Left lung (tissue), 4 donors: ENCODE measurements at regions not wholly inside any gene's neighbourhood (a gene's known extent, or its start where the extent isn't known, plus 50 kb on each side); places are given as distances from the start of the nearest gene placed in this dataset.

Experiments used
- ATAC-seq: fragments of 200-7000 bp; cut with Tn5 transposase; one replicate; pipeline ENCODE4 v1.9.1; 2020; ENCODE audit warnings: moderate library complexity
- DNase-seq, 4 donors: peaks; one replicate each; pipeline ENCODE4 v3.0.0-alpha.2; 2013 to 2020
- H3K27ac ChIP-seq, 2 donors: fragments of 200-600 bp; sonication (generic) in 1 of 2; one replicate each; pipeline versions ENCODE4 v1.5.0 to v1.8.0; 2020 to 2021
- H3K27me3 ChIP-seq, 2 donors: fragments of 200-600 bp; sonication (generic) in 1 of 2; one replicate each; pipeline versions ENCODE4 v1.5.0 to v1.8.0; 2020 to 2021
- H3K36me3 ChIP-seq, 2 donors: fragments of 200-600 bp; sonication (generic) in 1 of 2; one replicate each; pipeline versions ENCODE4 v1.5.0 to v1.8.0; 2020 to 2021
- H3K4me1 ChIP-seq, 2 donors: fragments of 200-600 bp; one replicate each; pipeline ENCODE4 v1.8.0; 2021
- H3K4me3 ChIP-seq, 2 donors: fragments of 200-600 bp; sonication (generic) in 1 of 2; one replicate each; pipeline versions ENCODE4 v1.5.0 to v1.8.0; 2020 to 2021; ENCODE audit warnings: mild to moderate bottlenecking in 1 of 2
- H3K9me3 ChIP-seq, 2 donors: fragments of 200-600 bp; sonication (generic) in 1 of 2; one replicate each; pipeline versions ENCODE4 v1.5.0 to v1.8.0; 2020 to 2021
- CTCF ChIP-seq, 2 donors: fragments of 200-600 bp; sonication (generic) in 1 of 2; IDR thresholded peaks; one replicate each; pipeline versions ENCODE4 v1.5.0 to v1.8.0; 2021; ENCODE audit warnings: antibody characterized with exemption in 2 of 2
- intact Hi-C, 2 donors: fragments of 100-400 bp; cut with DNase I; formaldehyde crosslinking; loops; one replicate each; pipeline versions ENCODE4 v1.11.2 to v1.14.2; 2022
- donor health status: DM: no; HTN: yes; CAD: no.
- donor health status: DM: no; HTN: no; CAD: no.

DNA sequence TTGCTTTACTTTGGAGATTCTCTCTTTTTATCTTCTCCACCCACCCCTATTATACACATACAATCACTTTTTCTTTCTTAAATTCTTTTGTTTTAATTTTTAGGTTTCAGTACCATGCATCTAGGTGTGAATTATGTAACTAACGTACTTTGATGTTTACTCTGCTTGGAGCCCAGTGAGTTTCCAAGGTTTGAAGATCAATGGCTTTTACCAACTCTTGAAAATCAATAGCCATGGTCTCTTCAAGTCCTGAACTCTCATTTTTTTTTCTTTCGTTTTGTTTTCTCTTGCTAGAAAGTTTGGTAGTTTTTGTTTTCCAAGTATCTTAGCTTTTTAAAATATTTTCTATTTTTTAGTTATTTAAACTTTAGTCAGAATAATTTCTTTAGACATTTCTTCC, 417.2 kb downstream of the ZBBX start:
- no peaks in the 10 kb centered on the region for H3K4me1 ChIP-seq
- H3K4me3 ChIP-seq = no peak overlapping the region
- no peaks in the 10 kb centered on the region for H3K27me3 ChIP-seq
- ATAC-seq = no peak
- H3K36me3 ChIP-seq = no peaks in the 10 kb centered on the region
- intact Hi-C loops = no loop called here
- no peak for DNase-seq
- no peak for TF ChIP-seq CTCF (IDR thresholded peaks at IDR 0.05)
- no peak overlapping the region for H3K27ac ChIP-seq
- H3K9me3 ChIP-seq = peaks cover 0 to 10% of the 10 kb centered on the region in 2 donors

GRCh38 chr3:166957121-166957520, 423.0 kb downstream of the ZBBX start:
- no peaks in the 10 kb centered on the region for H3K36me3 ChIP-seq
- TF ChIP-seq CTCF (IDR thresholded peaks at IDR 0.05) = no peak
- H3K27me3 ChIP-seq = no peaks in the 10 kb centered on the region
- ATAC-seq (no peak), DNase-seq (no peak)
- no peaks in the 10 kb centered on the region for H3K4me1 ChIP-seq
- peaks cover 0 to 11% of the 10 kb centered on the region in 2 donors for H3K9me3 ChIP-seq
- no peak overlapping the region for H3K27ac ChIP-seq
- no peak overlapping the region for H3K4me3 ChIP-seq
- intact Hi-C loops = no loop called here

DNA sequence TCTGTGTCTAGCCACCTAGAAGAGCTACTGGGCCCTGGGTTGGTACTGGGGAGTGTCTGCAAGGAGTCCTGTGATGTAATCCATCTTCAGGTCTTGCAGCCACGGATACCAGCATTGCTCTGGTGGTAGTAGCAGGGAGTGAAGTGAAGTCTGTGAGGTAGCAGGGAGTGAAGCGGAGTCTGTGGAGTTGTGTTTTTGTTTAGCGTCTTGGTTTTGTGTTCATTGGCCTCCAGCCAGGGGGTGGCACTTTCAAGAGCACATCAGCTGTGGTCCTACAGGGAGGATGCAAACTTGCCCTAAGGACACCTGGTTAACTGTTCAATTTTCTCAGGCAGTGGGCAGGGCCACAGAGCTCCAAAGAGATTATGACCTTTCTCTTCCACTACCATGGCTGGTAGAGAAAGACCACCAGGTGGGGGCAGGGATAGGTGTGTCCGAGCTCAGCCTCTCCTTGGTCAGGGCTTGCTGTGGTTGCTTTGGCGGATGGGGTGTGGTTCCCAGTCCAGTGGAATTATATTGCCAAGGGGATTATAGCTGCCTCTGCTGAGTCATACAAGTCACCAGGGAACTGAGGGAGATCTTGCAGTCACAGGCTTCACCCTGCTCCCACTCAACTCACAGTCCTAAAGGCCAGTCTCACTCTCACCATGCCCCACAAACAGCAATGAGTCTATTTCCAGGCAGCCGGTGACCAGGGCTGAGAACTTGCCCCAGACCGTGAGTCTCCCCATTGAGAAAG, 424.7 kb downstream of the ZBBX start:
- H3K9me3 ChIP-seq = peaks cover 0 to 27% of the 10 kb centered on the region in 2 donors
- no peaks in the 10 kb centered on the region for H3K36me3 ChIP-seq
- H3K4me1 ChIP-seq = no peaks in the 10 kb centered on the region
- intact Hi-C loops = no loop called here
- no peaks in the 10 kb centered on the region for H3K27me3 ChIP-seq
- no peak overlapping the region for H3K27ac ChIP-seq
- H3K4me3 ChIP-seq = no peak overlapping the region
- ATAC-seq = no peak
- TF ChIP-seq CTCF (IDR thresholded peaks at IDR 0.05) = no peak
- no peak for DNase-seq

- no peaks in the 10 kb centered on the region for H3K4me1 ChIP-seq
- H3K36me3 ChIP-seq = no peaks in the 10 kb centered on the region
- peaks cover 0 to 5% of the 10 kb centered on the region in 2 donors for H3K9me3 ChIP-seq
- ATAC-seq (no peak), DNase-seq (no peak)
- intact Hi-C loops = no loop called here
- no peak for TF ChIP-seq CTCF (IDR thresholded peaks at IDR 0.05)
- H3K27me3 ChIP-seq = no peaks in the 10 kb centered on the region
- H3K27ac ChIP-seq = no peak overlapping the region
- H3K4me3 ChIP-seq = no peak overlapping the region
Measured at GRCh38 chr3:166934879-166935278, 445.2 kb downstream of the ZBBX start.

- Histone ChIP-seq H3K27ac (no peak overlapping the region), H3K4me3 (no peak overlapping the region), H3K36me3 (no peaks in the 10 kb centered on the region), H3K27me3 (no peaks in the 10 kb centered on the region), H3K9me3 (peaks cover 0 to 60% of the 10 kb centered on the region in 2 donors), H3K4me1 (no peaks in the 10 kb centered on the region)
- ATAC-seq = no peak
- TF ChIP-seq CTCF (IDR thresholded peaks at IDR 0.05) = no peak
- intact Hi-C loops = no loop called here
- no peak for DNase-seq
Measured at GRCh38 chr3:166917437-166917836, 462.7 kb downstream of the ZBBX start.
